ENCODE measurements at regions not wholly inside any gene's neighbourhood (a gene's known extent, or its start where the extent isn't known, plus 50 kb on each side); places are given as distances from the start of the nearest gene placed in this dataset.

DNA sequence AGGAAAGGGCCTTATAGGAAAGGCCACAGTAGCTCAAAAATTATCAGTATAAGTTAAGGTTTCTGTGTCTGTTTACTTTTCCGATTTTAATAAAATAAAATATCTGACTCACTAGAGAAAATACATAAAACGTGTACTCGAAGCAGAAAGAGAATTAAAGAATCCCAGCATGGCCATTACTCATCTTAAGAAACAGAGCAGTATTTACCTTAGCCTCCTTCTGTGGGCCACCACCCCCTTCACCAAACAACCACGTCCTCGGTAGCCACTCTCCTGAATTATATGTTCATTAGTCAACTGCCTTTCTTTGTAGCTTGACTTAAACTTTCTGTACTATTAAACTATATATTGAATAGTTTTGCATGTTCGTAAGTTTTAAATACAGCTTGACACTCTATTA is 72.2 kb upstream of the SPTLC3 start:
- TF ChIP-seq, protein P1, sequence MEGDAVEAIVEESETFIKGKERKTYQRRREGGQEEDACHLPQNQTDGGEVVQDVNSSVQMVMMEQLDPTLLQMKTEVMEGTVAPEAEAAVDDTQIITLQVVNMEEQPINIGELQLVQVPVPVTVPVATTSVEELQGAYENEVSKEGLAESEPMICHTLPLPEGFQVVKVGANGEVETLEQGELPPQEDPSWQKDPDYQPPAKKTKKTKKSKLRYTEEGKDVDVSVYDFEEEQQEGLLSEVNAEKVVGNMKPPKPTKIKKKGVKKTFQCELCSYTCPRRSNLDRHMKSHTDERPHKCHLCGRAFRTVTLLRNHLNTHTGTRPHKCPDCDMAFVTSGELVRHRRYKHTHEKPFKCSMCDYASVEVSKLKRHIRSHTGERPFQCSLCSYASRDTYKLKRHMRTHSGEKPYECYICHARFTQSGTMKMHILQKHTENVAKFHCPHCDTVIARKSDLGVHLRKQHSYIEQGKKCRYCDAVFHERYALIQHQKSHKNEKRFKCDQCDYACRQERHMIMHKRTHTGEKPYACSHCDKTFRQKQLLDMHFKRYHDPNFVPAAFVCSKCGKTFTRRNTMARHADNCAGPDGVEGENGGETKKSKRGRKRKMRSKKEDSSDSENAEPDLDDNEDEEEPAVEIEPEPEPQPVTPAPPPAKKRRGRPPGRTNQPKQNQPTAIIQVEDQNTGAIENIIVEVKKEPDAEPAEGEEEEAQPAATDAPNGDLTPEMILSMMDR (IDR thresholded peaks at IDR 0.05; ENCODE audit: poor library complexity) = no peak
- TF ChIP-seq EZH2 (IDR thresholded peaks at IDR 0.05; ENCODE audit: borderline replicate concordance) (no peak), EZH2phosphoT487 (IDR thresholded peaks at IDR 0.05; ENCODE audit: low read depth, severe bottlenecking, unreplicated experiment) (no peak)

Measured in hepatocyte (in vitro differentiated cells).